ENCODE measurements at regions not wholly inside any gene's neighbourhood (a gene's known extent, or its start where the extent isn't known, plus 50 kb on each side); places are given as distances from the start of the nearest gene placed in this dataset.

DNA sequence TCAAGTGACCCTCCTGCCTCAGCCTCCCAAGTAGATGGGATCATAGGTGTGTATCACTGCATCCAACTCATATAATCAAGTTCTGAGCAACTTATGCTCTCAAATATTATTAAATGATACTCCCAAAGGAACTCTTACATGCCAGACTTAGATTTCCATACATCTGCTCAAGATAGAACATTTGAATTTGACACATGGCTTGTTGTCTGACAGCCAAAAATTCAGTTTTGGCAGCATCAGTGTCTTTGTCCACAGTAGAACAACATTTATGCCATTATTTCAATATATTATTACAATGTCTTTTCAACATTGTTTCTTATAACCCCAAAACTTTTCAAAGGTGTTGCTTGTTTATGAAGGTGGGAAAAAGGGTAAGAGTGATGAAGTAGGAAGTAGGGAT, 116.2 kb downstream of the SUCNR1 start:
- TF ChIP-seq, protein P1, sequence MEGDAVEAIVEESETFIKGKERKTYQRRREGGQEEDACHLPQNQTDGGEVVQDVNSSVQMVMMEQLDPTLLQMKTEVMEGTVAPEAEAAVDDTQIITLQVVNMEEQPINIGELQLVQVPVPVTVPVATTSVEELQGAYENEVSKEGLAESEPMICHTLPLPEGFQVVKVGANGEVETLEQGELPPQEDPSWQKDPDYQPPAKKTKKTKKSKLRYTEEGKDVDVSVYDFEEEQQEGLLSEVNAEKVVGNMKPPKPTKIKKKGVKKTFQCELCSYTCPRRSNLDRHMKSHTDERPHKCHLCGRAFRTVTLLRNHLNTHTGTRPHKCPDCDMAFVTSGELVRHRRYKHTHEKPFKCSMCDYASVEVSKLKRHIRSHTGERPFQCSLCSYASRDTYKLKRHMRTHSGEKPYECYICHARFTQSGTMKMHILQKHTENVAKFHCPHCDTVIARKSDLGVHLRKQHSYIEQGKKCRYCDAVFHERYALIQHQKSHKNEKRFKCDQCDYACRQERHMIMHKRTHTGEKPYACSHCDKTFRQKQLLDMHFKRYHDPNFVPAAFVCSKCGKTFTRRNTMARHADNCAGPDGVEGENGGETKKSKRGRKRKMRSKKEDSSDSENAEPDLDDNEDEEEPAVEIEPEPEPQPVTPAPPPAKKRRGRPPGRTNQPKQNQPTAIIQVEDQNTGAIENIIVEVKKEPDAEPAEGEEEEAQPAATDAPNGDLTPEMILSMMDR (IDR thresholded peaks at IDR 0.05) = no peak
- TF ChIP-seq EZH2phosphoT487 (IDR thresholded peaks at IDR 0.05; ENCODE audit: borderline replicate concordance, low read depth) = no peak
- TF ChIP-seq YY1 (IDR thresholded peaks at IDR 0.05; ENCODE audit: low read depth) = no peak
- no peak for TF ChIP-seq POLR2AphosphoS5 (IDR thresholded peaks at IDR 0.05; ENCODE audit: low read depth, low read length)
- no peak for TF ChIP-seq GABPA (IDR thresholded peaks at IDR 0.05; ENCODE audit: low read depth)
- TF ChIP-seq, protein P2, sequence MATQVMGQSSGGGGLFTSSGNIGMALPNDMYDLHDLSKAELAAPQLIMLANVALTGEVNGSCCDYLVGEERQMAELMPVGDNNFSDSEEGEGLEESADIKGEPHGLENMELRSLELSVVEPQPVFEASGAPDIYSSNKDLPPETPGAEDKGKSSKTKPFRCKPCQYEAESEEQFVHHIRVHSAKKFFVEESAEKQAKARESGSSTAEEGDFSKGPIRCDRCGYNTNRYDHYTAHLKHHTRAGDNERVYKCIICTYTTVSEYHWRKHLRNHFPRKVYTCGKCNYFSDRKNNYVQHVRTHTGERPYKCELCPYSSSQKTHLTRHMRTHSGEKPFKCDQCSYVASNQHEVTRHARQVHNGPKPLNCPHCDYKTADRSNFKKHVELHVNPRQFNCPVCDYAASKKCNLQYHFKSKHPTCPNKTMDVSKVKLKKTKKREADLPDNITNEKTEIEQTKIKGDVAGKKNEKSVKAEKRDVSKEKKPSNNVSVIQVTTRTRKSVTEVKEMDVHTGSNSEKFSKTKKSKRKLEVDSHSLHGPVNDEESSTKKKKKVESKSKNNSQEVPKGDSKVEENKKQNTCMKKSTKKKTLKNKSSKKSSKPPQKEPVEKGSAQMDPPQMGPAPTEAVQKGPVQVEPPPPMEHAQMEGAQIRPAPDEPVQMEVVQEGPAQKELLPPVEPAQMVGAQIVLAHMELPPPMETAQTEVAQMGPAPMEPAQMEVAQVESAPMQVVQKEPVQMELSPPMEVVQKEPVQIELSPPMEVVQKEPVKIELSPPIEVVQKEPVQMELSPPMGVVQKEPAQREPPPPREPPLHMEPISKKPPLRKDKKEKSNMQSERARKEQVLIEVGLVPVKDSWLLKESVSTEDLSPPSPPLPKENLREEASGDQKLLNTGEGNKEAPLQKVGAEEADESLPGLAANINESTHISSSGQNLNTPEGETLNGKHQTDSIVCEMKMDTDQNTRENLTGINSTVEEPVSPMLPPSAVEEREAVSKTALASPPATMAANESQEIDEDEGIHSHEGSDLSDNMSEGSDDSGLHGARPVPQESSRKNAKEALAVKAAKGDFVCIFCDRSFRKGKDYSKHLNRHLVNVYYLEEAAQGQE (IDR thresholded peaks at IDR 0.05; ENCODE audit: low read depth, low read length) = no peak
- no peak for TF ChIP-seq NRF1 (IDR thresholded peaks at IDR 0.05; ENCODE audit: low read depth, low read length)
- TF ChIP-seq EP300 (IDR thresholded peaks at IDR 0.05; ENCODE audit: borderline replicate concordance in 1 of 2, low read depth in 1 of 2, low read length in 1 of 2) = no peak
- TF ChIP-seq MAX (IDR thresholded peaks at IDR 0.05; ENCODE audit: low read depth) = no peak
- no peak for TF ChIP-seq JUND (IDR thresholded peaks at IDR 0.05)
- no peak for TF ChIP-seq FOXM1 (IDR thresholded peaks at IDR 0.05; ENCODE audit: low read depth)
- TF ChIP-seq PBX3 (IDR thresholded peaks at IDR 0.05) = no peak
- TF ChIP-seq GATA2 (CRISPR knock-in tag; IDR thresholded peaks at IDR 0.05) = no peak
- TF ChIP-seq RXRA (IDR thresholded peaks at IDR 0.05; ENCODE audit: borderline replicate concordance, low read depth) = no peak
